ENCODE measurements at regions not wholly inside any gene's neighbourhood (a gene's known extent, or its start where the extent isn't known, plus 50 kb on each side); places are given as distances from the start of the nearest gene placed in this dataset.

GRCh38 chr6:121691126-121691551, 255.7 kb downstream of the GJA1 start:
- TF ChIP-seq CTCF (IDR thresholded peaks at IDR 0.05) (no peak), POLR2A (IDR thresholded peaks at IDR 0.05) (no peak), EP300 (IDR thresholded peaks at IDR 0.05) (no peak), POLR2AphosphoS5 (IDR thresholded peaks at IDR 0.05) (no peak)

All from stomach (tissue), 4 donors.